C4-2B (cell line): ENCODE measurements at regions not wholly inside any gene's neighbourhood (a gene's known extent, or its start where the extent isn't known, plus 50 kb on each side); places are given as distances from the start of the nearest gene placed in this dataset.

Source experiments
- CTCF ChIP-seq: fragments of 450-650 bp; conservative IDR thresholded peaks from 2 replicates; pipeline ENCODE4 v1.5.1; 2017; ENCODE audit warnings: mild to moderate bottlenecking
- ZFX ChIP-seq: fragments of 450-650 bp; IDR thresholded peaks from 2 replicates; pipeline ENCODE4 v1.6.1; 2017

GRCh38 chr2:145749556-145749955 is 1229.6 kb upstream of the ZEB2 start:
- TF ChIP-seq CTCF (no peak), ZFX (no peak)
